ENCODE measurements at regions not wholly inside any gene's neighbourhood (a gene's known extent, or its start where the extent isn't known, plus 50 kb on each side); places are given as distances from the start of the nearest gene placed in this dataset.
A peak's percentile ranks its signal among the peaks of the same experiment; 100 is the strongest.

DNA sequence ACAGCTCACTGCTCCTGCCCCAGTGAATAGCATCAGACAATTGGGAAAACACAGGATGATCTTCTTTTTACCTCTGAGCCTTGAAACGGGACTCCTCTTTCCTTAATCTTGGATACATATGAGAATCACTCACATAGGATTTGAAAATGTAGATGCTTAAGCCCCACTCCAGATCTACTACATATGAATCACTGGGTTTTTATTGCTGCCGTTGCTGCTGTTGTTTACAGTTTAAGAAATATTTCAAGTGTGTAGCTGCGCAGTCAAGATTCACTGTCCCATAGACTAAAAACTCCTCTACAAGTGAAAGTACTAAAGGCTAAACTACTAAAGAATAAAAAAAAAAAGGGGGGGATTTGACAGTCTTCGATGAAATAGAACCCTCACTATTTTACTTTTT lies 765.9 kb downstream of the NTRK3 start:
- Histone ChIP-seq H3K9me3 (no peaks in the 10 kb centered on the region), H3K4me3 (no peak overlapping the region), H3K36me3 (no peaks in the 10 kb centered on the region), H3K27ac (no peak overlapping the region), H3K27me3 (no peaks in the 10 kb centered on the region), H3K4me1 (no peaks in the 10 kb centered on the region)
- DNase-seq (ENCODE audit: low spot score) = no peak
- TF ChIP-seq, protein P1, sequence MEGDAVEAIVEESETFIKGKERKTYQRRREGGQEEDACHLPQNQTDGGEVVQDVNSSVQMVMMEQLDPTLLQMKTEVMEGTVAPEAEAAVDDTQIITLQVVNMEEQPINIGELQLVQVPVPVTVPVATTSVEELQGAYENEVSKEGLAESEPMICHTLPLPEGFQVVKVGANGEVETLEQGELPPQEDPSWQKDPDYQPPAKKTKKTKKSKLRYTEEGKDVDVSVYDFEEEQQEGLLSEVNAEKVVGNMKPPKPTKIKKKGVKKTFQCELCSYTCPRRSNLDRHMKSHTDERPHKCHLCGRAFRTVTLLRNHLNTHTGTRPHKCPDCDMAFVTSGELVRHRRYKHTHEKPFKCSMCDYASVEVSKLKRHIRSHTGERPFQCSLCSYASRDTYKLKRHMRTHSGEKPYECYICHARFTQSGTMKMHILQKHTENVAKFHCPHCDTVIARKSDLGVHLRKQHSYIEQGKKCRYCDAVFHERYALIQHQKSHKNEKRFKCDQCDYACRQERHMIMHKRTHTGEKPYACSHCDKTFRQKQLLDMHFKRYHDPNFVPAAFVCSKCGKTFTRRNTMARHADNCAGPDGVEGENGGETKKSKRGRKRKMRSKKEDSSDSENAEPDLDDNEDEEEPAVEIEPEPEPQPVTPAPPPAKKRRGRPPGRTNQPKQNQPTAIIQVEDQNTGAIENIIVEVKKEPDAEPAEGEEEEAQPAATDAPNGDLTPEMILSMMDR (IDR thresholded peaks at IDR 0.05) = no peak

DNA sequence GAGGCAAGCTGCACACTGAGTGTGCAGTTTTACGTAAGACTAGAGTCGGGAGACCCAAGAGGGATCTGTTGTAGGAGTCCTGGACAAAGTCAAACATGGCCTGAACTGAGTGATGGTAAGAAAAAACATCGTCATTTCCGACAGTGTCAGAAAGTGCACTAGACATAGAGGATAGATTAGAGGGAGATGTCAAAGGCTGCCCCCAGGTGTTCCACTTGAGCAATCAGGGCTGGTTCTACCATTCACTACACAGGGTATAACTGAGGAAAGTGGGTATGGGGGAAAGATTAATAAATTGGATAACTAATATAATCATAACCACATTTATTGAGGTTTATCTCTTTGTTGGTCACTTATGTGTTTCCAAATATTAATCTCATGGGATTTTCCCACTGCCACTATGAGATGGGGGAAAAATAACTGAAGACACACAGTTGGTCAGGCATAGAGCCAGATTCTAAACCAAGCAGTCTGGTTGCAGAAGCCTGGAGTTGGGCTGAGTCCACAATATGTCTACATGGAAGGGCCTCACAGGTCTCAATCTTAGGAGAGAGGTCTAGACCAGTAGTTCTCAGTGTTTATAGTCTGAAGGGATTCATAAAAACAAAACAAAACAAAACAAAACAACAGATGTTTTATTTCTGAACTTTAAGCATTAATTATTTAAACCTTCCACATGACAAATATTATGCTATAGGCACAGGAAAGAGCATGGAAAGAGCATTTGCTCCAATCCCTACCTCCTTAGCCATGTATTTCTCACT lies 766.5 kb downstream of the NTRK3 start:
- Histone ChIP-seq H3K27ac (no peak overlapping the region), H3K36me3 (no peaks in the 10 kb centered on the region), H3K27me3 (no peaks in the 10 kb centered on the region), H3K4me1 (no peaks in the 10 kb centered on the region), H3K4me3 (no peak overlapping the region), H3K9me3 (no peaks in the 10 kb centered on the region)
- no peak for DNase-seq (ENCODE audit: low spot score)
- TF ChIP-seq, protein P1 (IDR thresholded peaks at IDR 0.05) = no peak

DNA sequence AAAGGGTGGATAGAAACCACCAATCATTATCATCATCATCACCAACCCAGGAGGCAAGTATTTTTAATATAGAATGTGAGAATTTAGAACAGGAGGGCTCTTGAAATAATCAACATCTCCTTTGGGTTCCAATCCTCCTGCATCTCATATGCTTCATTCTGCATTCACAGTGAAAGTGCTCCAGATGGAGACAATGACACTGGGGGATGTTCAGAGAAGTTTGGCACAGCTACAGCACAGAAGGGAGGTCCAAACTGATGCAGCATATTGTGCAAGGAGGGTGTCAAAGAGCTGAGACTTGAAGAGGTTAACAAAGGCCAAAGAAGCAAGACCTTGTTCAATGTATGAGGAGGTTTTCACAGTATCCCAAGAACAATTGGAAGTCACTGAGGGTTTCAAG lies 767.1 kb downstream of the NTRK3 start:
- no peaks in the 10 kb centered on the region for H3K27me3 ChIP-seq
- no peak overlapping the region for H3K4me3 ChIP-seq
- H3K4me1 ChIP-seq = no peaks in the 10 kb centered on the region
- no peaks in the 10 kb centered on the region for H3K36me3 ChIP-seq
- no peak overlapping the region for H3K27ac ChIP-seq
- TF ChIP-seq, protein P1 (IDR thresholded peaks at IDR 0.05) = no peak
- no peak for DNase-seq (ENCODE audit: low spot score)
- no peaks in the 10 kb centered on the region for H3K9me3 ChIP-seq

DNA sequence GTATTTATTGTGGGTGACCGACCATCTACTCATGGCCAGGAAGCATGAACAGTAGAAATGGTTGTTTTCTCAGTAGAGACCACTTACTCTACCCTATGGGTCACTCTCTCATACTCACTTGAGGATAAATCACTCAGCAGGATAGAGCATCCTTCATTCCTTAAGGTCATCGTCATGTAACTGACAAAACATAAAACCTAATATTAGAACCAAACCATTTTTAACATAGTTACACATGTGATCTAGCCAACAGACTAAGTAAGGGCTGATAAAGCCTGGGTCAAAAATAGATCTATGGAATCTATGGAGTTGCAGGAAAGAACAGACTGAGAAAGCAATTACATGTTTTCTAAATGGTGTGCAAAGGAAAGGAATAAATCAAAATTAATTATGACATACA lies 769.1 kb downstream of the NTRK3 start:
- Histone ChIP-seq H3K4me1 (no peaks in the 10 kb centered on the region), H3K27ac (peak overlapping the region in 1 of 2 donors; percentile 64)

DNA sequence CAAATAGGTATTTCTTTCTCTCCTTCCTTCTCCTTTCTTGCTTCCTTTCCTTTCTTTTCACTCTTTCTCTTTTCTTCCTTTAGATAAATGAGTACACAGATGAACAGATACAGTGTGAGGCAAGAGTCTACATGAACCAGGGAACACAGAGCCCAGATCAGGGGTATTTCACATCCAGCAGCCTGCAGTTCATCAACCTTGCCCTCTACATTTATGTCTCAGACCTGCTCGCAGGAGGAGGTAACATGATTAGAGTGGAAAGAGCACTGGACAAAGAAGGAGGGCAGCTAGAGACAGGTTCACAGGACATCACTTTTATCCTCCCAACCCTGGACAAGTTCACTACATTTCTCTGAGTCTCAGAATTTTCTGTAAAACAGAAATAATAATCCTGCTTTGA lies 773.1 kb downstream of the NTRK3 start:
- TF ChIP-seq, protein P1 (IDR thresholded peaks at IDR 0.05) = no peak
- Histone ChIP-seq H3K36me3 (no peaks in the 10 kb centered on the region), H3K27ac (no peak overlapping the region), H3K9me3 (no peaks in the 10 kb centered on the region), H3K27me3 (no peaks in the 10 kb centered on the region), H3K4me1 (peaks cover 0 to 2% of the 10 kb centered on the region in 2 donors), H3K4me3 (no peak overlapping the region)
- no peak for DNase-seq (ENCODE audit: low spot score)

More for the DNA sequence above, 769.1 kb downstream of the NTRK3 start:
- no peak for DNase-seq (ENCODE audit: low spot score)
- Histone ChIP-seq H3K9me3 (no peaks in the 10 kb centered on the region), H3K4me3 (no peak overlapping the region), H3K27me3 (no peaks in the 10 kb centered on the region), H3K36me3 (no peaks in the 10 kb centered on the region)
- TF ChIP-seq, protein P1 (IDR thresholded peaks at IDR 0.05) = no peak

DNA sequence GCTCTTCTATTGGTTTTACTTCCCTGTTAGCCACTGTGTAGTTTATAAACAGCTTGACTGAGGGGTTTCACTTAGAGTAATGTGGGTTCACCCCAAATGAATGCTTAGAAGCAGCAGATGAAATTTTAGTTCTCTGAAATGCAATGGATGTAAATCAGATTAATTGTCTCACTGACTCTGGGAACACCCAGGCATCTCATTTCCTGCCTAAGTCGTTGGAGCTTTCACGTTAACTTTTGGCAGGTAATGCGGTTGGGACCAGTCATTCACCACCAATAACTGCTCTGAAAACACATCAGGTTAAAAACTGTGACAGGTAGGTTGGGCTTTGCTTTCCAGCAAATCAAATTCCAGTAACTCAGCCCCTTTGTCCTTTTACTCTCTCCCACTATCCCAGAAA lies 775.4 kb downstream of the NTRK3 start:
- Histone ChIP-seq H3K36me3 (no peaks in the 10 kb centered on the region), H3K4me1 (peaks cover 0 to 13% of the 10 kb centered on the region in 2 donors), H3K27ac (no peak overlapping the region), H3K27me3 (no peaks in the 10 kb centered on the region), H3K9me3 (no peaks in the 10 kb centered on the region), H3K4me3 (no peak overlapping the region)
- DNase-seq (ENCODE audit: low spot score) = no peak
- TF ChIP-seq, protein P1 (IDR thresholded peaks at IDR 0.05) = no peak

Measured in right atrium auricular region (tissue), 2 donors.